ENCODE measurements at regions not wholly inside any gene's neighbourhood (a gene's known extent, or its start where the extent isn't known, plus 50 kb on each side); places are given as distances from the start of the nearest gene placed in this dataset.
"Not testable (repeated sequence)": the region's sequence is repeated elsewhere in the genome, so short reads cannot be mapped to it uniquely, and the experiment has no call there.

- DNase-seq (ENCODE audit: low read depth): no peak
Observed at GRCh38 chr4:134145369-134145768, 56.2 kb downstream of the PABPC4L start.

GRCh38 chr4:134144337-134144736 lies 57.3 kb downstream of the PABPC4L start:
- no peak for DNase-seq (ENCODE audit: low read depth)

- no peak for DNase-seq (ENCODE audit: low read depth)
Observed at GRCh38 chr4:134141728-134142127, 59.9 kb downstream of the PABPC4L start.

- no peak for DNase-seq (ENCODE audit: low read depth)
Observed at GRCh38 chr4:134139188-134139587, 62.4 kb downstream of the PABPC4L start.

GRCh38 chr4:134132086-134132783 lies 69.4 kb downstream of the PABPC4L start:
- DNase-seq (ENCODE audit: low read depth): no peak

- DNase-seq (ENCODE audit: low read depth): no peak
Observed at GRCh38 chr4:134126955-134127354, 74.6 kb downstream of the PABPC4L start.

- no peak for DNase-seq (ENCODE audit: low read depth)
Observed at GRCh38 chr4:134126000-134126560, 75.5 kb downstream of the PABPC4L start.

- no peak for DNase-seq (ENCODE audit: low read depth)
Observed at GRCh38 chr4:134122903-134123302, 78.7 kb downstream of the PABPC4L start.

- DNase-seq (ENCODE audit: low read depth): no peak
Observed at GRCh38 chr4:134117392-134118183, 84.0 kb downstream of the PABPC4L start.

GRCh38 chr4:134089885-134090284 lies 111.7 kb downstream of the PABPC4L start:
- DNase-seq (ENCODE audit: low read depth): no peak

- no peak for DNase-seq (ENCODE audit: low read depth)
Observed at GRCh38 chr4:134085496-134085895, 116.1 kb downstream of the PABPC4L start.

GRCh38 chr4:134079085-134079484 lies 122.5 kb downstream of the PABPC4L start:
- DNase-seq (ENCODE audit: low read depth): not testable (repeated sequence)

GRCh38 chr4:134078230-134078914 lies 123.2 kb downstream of the PABPC4L start:
- no peak for DNase-seq (ENCODE audit: low read depth)

GRCh38 chr4:134073711-134074110 lies 127.9 kb downstream of the PABPC4L start:
- DNase-seq (ENCODE audit: low read depth): no peak

- no peak for DNase-seq (ENCODE audit: low read depth)
Observed at GRCh38 chr4:134072137-134072536, 129.5 kb downstream of the PABPC4L start.

GRCh38 chr4:134070174-134070573 lies 131.4 kb downstream of the PABPC4L start:
- DNase-seq (ENCODE audit: low read depth): no peak

- no peak for DNase-seq (ENCODE audit: low read depth)
Observed at GRCh38 chr4:134057356-134057755, 144.2 kb downstream of the PABPC4L start.

GRCh38 chr4:134046221-134046620 lies 155.4 kb downstream of the PABPC4L start:
- DNase-seq (ENCODE audit: low read depth): not testable (repeated sequence)

- DNase-seq (ENCODE audit: low read depth): no peak
Observed at GRCh38 chr4:134045411-134045810, 156.2 kb downstream of the PABPC4L start.

GRCh38 chr4:134043266-134043665 lies 158.3 kb downstream of the PABPC4L start:
- DNase-seq (ENCODE audit: low read depth): no peak

- no peak for DNase-seq (ENCODE audit: low read depth)
Observed at GRCh38 chr4:134028421-134028820, 173.2 kb downstream of the PABPC4L start.

GRCh38 chr4:134027931-134028330 lies 173.7 kb downstream of the PABPC4L start:
- DNase-seq (ENCODE audit: low read depth): peak; percentile 87

GRCh38 chr4:134024251-134024650 lies 177.3 kb downstream of the PABPC4L start:
- peak; percentile 6 for DNase-seq (ENCODE audit: low read depth)

Measured in HS-5 (cell line).